HEK293 (cell line): ENCODE measurements at regions not wholly inside any gene's neighbourhood (a gene's known extent, or its start where the extent isn't known, plus 50 kb on each side); places are given as distances from the start of the nearest gene placed in this dataset.

Source experiments
- CTCF ChIA-PET: fragments of 350-600 bp; formaldehyde crosslinking; extraction: SDS; loops from one replicate; lab custom pipeline; 2021; ENCODE audit warnings: antibody characterized with exemption; lab: Yijun Ruan, JAX
- POLR2A ChIA-PET: fragments of 300-600 bp; formaldehyde crosslinking; extraction: SDS; loops from one replicate; lab custom pipeline; 2020; ENCODE audit warnings: antibody characterized with exemption, inconsistent platforms; lab: Yijun Ruan, JAX
- H3K27ac ChIP-seq: fragments of 200-500 bp; sonication (Bioruptor generic); 2 replicates; pipeline ENCODE4 v1.5.1; 2014; ENCODE audit warnings: low read depth, low read length, control low read depth, inconsistent platforms; ENCODE audit errors: extremely low read depth
- H3K36me3 ChIP-seq, 2 experiments: fragments of 200-500 bp in 1 of 2; sonication (Bioruptor generic) in 1 of 2; 1 replicate in 1 of 2; 2 replicates in 1 of 2; pipeline ENCODE4 v1.5.1; 2014 to 2017; ENCODE audit warnings: inconsistent platforms in 2 of 2, low read length in 2 of 2; ENCODE audit not compliant: control insufficient read depth in 2 of 2, insufficient read depth in 1 of 2
- H3K4me1 ChIP-seq: fragments of 200-500 bp; sonication (Bioruptor generic); 2 replicates; pipeline ENCODE4 v1.5.1; 2014; ENCODE audit warnings: mild to moderate bottlenecking, low read length, inconsistent platforms; ENCODE audit not compliant: control insufficient read depth, insufficient read depth
- H3K4me3 ChIP-seq: 2 replicates; pipeline ENCODE4 v1.5.1; 2011; ENCODE audit warnings: low read depth, mild to moderate bottlenecking, control low read depth, low read length, moderate library complexity
- H3K9me3 ChIP-seq: fragments of 200-500 bp; sonication (Bioruptor generic); 2 replicates; pipeline ENCODE4 v1.5.1; 2014; ENCODE audit warnings: low read depth, low read length, inconsistent platforms; ENCODE audit not compliant: control insufficient read depth, insufficient read depth
- HOXD13 ChIP-seq: sonication (generic); formaldehyde crosslinking; IDR thresholded peaks from 2 replicates; pipeline ENCODE4 v1.8.0; 2022; ENCODE audit warnings: missing genetic modification reagents, borderline replicate concordance
- MZF1 ChIP-seq: fragments of 450-650 bp; formaldehyde crosslinking; IDR thresholded peaks from 2 replicates; pipeline ENCODE4 v1.5.1; 2017; ENCODE audit warnings: missing biosample characterization, missing genetic modification characterization, borderline replicate concordance
- OVOL3 ChIP-seq: fragments of 450-650 bp; formaldehyde crosslinking; IDR thresholded peaks from 2 replicates; pipeline ENCODE4 v1.5.1; 2016; ENCODE audit warnings: missing biosample characterization, missing genetic modification characterization
- REPIN1 ChIP-seq: fragments of 450-650 bp; formaldehyde crosslinking; IDR thresholded peaks from 2 replicates; pipeline ENCODE4 v1.5.1; 2017; ENCODE audit warnings: missing biosample characterization, missing genetic modification characterization, low read depth
- TCF7L2 ChIP-seq: IDR thresholded peaks from 2 replicates; pipeline ENCODE4 v1.6.1; 2011; ENCODE audit warnings: low read depth, mild to moderate bottlenecking, inconsistent platforms, low read length, moderate library complexity, borderline replicate concordance
- ZBTB1 ChIP-seq: fragments of 450-650 bp; formaldehyde crosslinking; IDR thresholded peaks from 2 replicates; pipeline ENCODE4 v1.5.1; 2016; ENCODE audit warnings: missing biosample characterization, missing genetic modification characterization
- ZEB2 ChIP-seq: fragments of 450-650 bp; formaldehyde crosslinking; IDR thresholded peaks from 2 replicates; pipeline ENCODE4 v1.5.1; 2016; ENCODE audit warnings: missing biosample characterization, missing genetic modification characterization
- ZFHX2 ChIP-seq: fragments of 450-650 bp; formaldehyde crosslinking; conservative IDR thresholded peaks from 2 replicates; pipeline ENCODE4 v1.5.1; 2016; ENCODE audit warnings: missing biosample characterization, missing genetic modification characterization
- ZIC2 ChIP-seq: fragments of 450-650 bp; formaldehyde crosslinking; IDR thresholded peaks from 2 replicates; pipeline ENCODE4 v1.5.1; 2016; ENCODE audit warnings: missing biosample characterization, missing genetic modification characterization
- ZNF133 ChIP-seq: fragments of 450-650 bp; formaldehyde crosslinking; IDR thresholded peaks from 2 replicates; pipeline ENCODE4 v1.5.1; 2016; ENCODE audit warnings: missing biosample characterization, missing genetic modification characterization
- ZNF155 ChIP-seq: fragments of 450-650 bp; formaldehyde crosslinking; IDR thresholded peaks from 2 replicates; pipeline ENCODE4 v1.5.1; 2016; ENCODE audit warnings: missing biosample characterization, missing genetic modification characterization
- ZNF174 ChIP-seq: fragments of 450-650 bp; formaldehyde crosslinking; IDR thresholded peaks from 2 replicates; pipeline ENCODE4 v1.5.0; 2017; ENCODE audit warnings: missing biosample characterization, mild to moderate bottlenecking, missing genetic modification characterization
- ZNF350 ChIP-seq: fragments of 450-650 bp; formaldehyde crosslinking; IDR thresholded peaks from 2 replicates; pipeline ENCODE4 v1.5.0; 2017; ENCODE audit warnings: missing biosample characterization, mild to moderate bottlenecking, missing genetic modification characterization
- ZNF426 ChIP-seq: fragments of 450-650 bp; formaldehyde crosslinking; IDR thresholded peaks from 2 replicates; pipeline ENCODE4 v1.5.1; 2017; ENCODE audit warnings: missing biosample characterization, missing genetic modification characterization, mild to moderate bottlenecking, inconsistent platforms, moderate library complexity
- ZNF510 ChIP-seq: fragments of 450-650 bp; formaldehyde crosslinking; IDR thresholded peaks from 2 replicates; pipeline ENCODE4 v1.5.1; 2018; ENCODE audit warnings: mild to moderate bottlenecking, missing genetic modification characterization, missing biosample characterization; ENCODE audit not compliant: insufficient replicate concordance
- ZNF514 ChIP-seq: fragments of 450-650 bp; formaldehyde crosslinking; IDR thresholded peaks from 2 replicates; pipeline ENCODE4 v1.5.1; 2016; ENCODE audit warnings: missing biosample characterization, missing genetic modification characterization
- ZNF544 ChIP-seq: fragments of 450-650 bp; formaldehyde crosslinking; IDR thresholded peaks from 2 replicates; pipeline ENCODE4 v1.5.0; 2017; ENCODE audit warnings: missing biosample characterization, missing genetic modification characterization
- ZNF548 ChIP-seq: fragments of 450-650 bp; formaldehyde crosslinking; IDR thresholded peaks from 2 replicates; pipeline ENCODE4 v1.5.1; 2016; ENCODE audit warnings: missing biosample characterization, missing genetic modification characterization
- ZNF621 ChIP-seq: fragments of 450-650 bp; formaldehyde crosslinking; IDR thresholded peaks from 2 replicates; pipeline ENCODE4 v1.5.1; 2017; ENCODE audit warnings: missing biosample characterization, missing genetic modification characterization
- ZNF707 ChIP-seq: fragments of 450-650 bp; formaldehyde crosslinking; IDR thresholded peaks from 2 replicates; pipeline ENCODE4 v1.5.1; 2016; ENCODE audit warnings: missing biosample characterization, missing genetic modification characterization
- ZNF768 ChIP-seq: fragments of 450-650 bp; formaldehyde crosslinking; IDR thresholded peaks from 2 replicates; pipeline ENCODE4 v1.5.1; 2018; ENCODE audit warnings: missing biosample characterization, mild to moderate bottlenecking, missing genetic modification characterization
- ZNF830 ChIP-seq: fragments of 450-650 bp; IDR thresholded peaks from 2 replicates; pipeline ENCODE4 v1.5.0; 2018; ENCODE audit warnings: missing biosample characterization, missing genetic modification characterization, low read depth, mild to moderate bottlenecking, moderate library complexity
- TF ChIP-seq, protein P1 (sequence below): fragments of 450-650 bp; formaldehyde crosslinking; IDR thresholded peaks from 2 replicates; pipeline ENCODE4 v1.5.1; 2016; ENCODE audit warnings: missing biosample characterization, missing genetic modification characterization
- TF ChIP-seq, protein P2 (sequence below): fragments of 450-650 bp; formaldehyde crosslinking; IDR thresholded peaks from 2 replicates; pipeline ENCODE4 v1.5.1; 2016; ENCODE audit warnings: missing biosample characterization, missing genetic modification characterization
- TF ChIP-seq, protein P3 (sequence below): fragments of 450-650 bp; formaldehyde crosslinking; IDR thresholded peaks from 2 replicates; pipeline ENCODE4 v1.5.1; 2016; ENCODE audit warnings: missing biosample characterization, missing genetic modification characterization
- TF ChIP-seq, protein P4 (sequence below): fragments of 450-650 bp; formaldehyde crosslinking; IDR thresholded peaks from 2 replicates; pipeline ENCODE4 v1.5.1; 2016; ENCODE audit warnings: missing biosample characterization, missing genetic modification characterization

DNA sequence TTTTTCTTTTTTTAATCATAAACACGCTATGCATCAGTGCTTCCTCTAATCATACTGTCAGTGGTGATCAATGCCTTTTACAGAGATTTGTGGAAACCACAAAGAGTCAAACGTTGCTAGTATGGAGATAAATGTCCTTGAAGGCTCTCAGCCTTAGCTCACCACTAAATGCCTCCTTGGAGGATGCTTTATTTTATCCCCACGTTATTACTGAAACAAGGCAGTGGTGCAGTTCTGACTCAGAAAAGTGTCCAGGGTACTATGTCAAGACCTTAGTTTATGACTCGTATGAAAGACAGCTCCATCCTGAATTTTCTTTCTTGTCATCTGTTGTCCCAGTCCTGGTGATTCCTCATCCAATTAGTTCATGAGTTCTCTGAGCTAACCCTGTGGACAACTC lies 1146.7 kb downstream of the IGSF11 start:
- no peaks in the 10 kb centered on the region for H3K36me3 ChIP-seq
- no peak overlapping the region for H3K4me3 ChIP-seq
- no peak overlapping the region for H3K27ac ChIP-seq
- TF ChIP-seq, protein P1, sequence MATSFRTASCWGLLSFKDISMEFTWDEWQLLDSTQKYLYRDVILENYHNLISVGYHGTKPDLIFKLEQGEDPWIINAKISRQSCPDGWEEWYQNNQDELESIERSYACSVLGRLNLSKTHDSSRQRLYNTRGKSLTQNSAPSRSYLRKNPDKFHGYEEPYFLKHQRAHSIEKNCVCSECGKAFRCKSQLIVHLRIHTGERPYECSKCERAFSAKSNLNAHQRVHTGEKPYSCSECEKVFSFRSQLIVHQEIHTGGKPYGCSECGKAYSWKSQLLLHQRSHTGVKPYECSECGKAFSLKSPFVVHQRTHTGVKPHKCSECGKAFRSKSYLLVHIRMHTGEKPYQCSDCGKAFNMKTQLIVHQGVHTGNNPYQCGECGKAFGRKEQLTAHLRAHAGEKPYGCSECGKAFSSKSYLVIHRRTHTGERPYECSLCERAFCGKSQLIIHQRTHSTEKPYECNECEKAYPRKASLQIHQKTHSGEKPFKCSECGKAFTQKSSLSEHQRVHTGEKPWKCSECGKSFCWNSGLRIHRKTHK (tag by site-specific recombination) = no peak
- no peak for TF ChIP-seq ZNF155
- TF ChIP-seq, protein P2, sequence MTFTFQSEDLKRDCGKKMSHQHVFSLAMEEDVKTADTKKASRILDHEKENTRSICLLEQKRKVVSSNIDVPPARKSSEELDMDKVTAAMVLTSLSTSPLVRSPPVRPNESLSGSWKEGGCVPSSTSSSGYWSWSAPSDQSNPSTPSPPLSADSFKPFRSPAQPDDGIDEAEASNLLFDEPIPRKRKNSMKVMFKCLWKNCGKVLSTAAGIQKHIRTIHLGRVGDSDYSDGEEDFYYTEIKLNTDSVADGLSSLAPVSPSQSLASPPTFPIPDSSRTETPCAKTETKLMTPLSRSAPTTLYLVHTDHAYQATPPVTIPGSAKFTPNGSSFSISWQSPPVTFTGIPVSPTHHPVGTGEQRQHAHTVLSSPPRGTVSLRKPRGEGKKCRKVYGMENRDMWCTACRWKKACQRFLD = no peak
- no peak for TF ChIP-seq ZFHX2 (tag by site-specific recombination)
- no peak for TF ChIP-seq ZNF133
- TF ChIP-seq ZNF707 = no peak
- TF ChIP-seq MZF1 (tag by site-specific recombination) = no peak
- TF ChIP-seq, protein P3, sequence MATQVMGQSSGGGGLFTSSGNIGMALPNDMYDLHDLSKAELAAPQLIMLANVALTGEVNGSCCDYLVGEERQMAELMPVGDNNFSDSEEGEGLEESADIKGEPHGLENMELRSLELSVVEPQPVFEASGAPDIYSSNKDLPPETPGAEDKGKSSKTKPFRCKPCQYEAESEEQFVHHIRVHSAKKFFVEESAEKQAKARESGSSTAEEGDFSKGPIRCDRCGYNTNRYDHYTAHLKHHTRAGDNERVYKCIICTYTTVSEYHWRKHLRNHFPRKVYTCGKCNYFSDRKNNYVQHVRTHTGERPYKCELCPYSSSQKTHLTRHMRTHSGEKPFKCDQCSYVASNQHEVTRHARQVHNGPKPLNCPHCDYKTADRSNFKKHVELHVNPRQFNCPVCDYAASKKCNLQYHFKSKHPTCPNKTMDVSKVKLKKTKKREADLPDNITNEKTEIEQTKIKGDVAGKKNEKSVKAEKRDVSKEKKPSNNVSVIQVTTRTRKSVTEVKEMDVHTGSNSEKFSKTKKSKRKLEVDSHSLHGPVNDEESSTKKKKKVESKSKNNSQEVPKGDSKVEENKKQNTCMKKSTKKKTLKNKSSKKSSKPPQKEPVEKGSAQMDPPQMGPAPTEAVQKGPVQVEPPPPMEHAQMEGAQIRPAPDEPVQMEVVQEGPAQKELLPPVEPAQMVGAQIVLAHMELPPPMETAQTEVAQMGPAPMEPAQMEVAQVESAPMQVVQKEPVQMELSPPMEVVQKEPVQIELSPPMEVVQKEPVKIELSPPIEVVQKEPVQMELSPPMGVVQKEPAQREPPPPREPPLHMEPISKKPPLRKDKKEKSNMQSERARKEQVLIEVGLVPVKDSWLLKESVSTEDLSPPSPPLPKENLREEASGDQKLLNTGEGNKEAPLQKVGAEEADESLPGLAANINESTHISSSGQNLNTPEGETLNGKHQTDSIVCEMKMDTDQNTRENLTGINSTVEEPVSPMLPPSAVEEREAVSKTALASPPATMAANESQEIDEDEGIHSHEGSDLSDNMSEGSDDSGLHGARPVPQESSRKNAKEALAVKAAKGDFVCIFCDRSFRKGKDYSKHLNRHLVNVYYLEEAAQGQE (tag by site-specific recombination) = no peak
- TF ChIP-seq ZIC2 (tag by site-specific recombination) = no peak
- 0 out of 2 replicates have a peak, but pooled peaks cover 5% of the 10 kb centered on the region for H3K4me1 ChIP-seq
- no peaks in the 10 kb centered on the region for H3K9me3 ChIP-seq
- CTCF ChIA-PET = no interaction called here
- POLR2A ChIA-PET = no interaction called here

DNA sequence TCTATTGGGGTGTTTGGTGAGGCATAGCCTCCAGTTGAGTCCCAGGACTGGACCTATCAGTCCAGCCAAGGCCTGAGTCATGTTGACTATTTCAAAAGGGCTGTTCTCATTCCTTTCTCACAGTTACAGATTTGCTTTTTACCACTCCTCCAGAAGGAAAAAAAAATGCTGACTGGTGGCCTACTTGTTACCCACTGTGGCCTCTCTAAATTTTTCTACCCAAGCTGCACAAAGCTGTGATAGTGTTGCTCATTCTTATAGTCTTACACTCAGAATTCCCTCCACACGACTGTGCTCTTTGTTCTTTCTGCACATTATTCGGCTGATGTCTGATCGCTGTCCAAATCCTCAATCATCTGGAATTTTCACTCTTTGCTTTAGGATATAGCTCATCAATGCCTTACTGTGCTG lies 1142.2 kb downstream of the IGSF11 start:
- no peaks in the 10 kb centered on the region for H3K4me1 ChIP-seq
- POLR2A ChIA-PET = no interaction called here
- CTCF ChIA-PET = no interaction called here
- H3K4me3 ChIP-seq = no peak overlapping the region
- no peaks in the 10 kb centered on the region for H3K36me3 ChIP-seq
- TF ChIP-seq ZNF350 (no peak), ZNF510 (tag by site-specific recombination) (no peak), ZNF830 (no peak), ZNF544 (no peak), TCF7L2 (no peak), ZNF768 (no peak), ZIC2 (tag by site-specific recombination) (no peak), ZBTB1 (tag by site-specific recombination) (no peak), ZEB2 (tag by site-specific recombination) (no peak), REPIN1 (tag by site-specific recombination) (no peak), ZNF548 (no peak), ZNF174 (tag by site-specific recombination) (no peak), OVOL3 (tag by site-specific recombination) (no peak), ZNF426 (tag by site-specific recombination) (no peak), ZNF514 (tag by site-specific recombination) (no peak), HOXD13 (CRISPR knock-in tag) (no peak), ZNF621 (no peak)
- TF ChIP-seq, protein P4, sequence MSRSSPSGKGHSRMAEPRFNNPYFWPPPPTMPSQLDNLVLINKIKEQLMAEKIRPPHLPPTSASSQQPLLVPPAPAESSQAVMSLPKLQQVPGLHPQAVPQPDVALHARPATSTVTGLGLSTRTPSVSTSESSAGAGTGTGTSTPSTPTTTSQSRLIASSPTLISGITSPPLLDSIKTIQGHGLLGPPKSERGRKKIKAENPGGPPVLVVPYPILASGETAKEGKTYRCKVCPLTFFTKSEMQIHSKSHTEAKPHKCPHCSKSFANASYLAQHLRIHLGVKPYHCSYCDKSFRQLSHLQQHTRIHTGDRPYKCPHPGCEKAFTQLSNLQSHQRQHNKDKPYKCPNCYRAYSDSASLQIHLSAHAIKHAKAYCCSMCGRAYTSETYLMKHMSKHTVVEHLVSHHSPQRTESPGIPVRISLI (tag by site-specific recombination) = no peak
- TF ChIP-seq, protein P2 = no peak
- TF ChIP-seq, all 188 proteins: peak for 0
- Histone ChIP-seq H3K27ac (no peak overlapping the region), H3K9me3 (no peaks in the 10 kb centered on the region)
